ENCODE measurements at regions not wholly inside any gene's neighbourhood (a gene's known extent, or its start where the extent isn't known, plus 50 kb on each side); places are given as distances from the start of the nearest gene placed in this dataset.
"Not testable (repeated sequence)": the region's sequence is repeated elsewhere in the genome, so short reads cannot be mapped to it uniquely, and the experiment has no call there.

- Histone ChIP-seq H3K4me1 (no peaks in the 10 kb centered on the region), H3K36me3 (no peaks in the 10 kb centered on the region), H3K4me3 (no peak overlapping the region), H3K27ac (no peak overlapping the region), H3K27me3 (peaks cover 0 to 9% (median 0%) of the 10 kb centered on the region in 7 donors), H3K9me3 (peaks cover 0 to 11% (median 0%) of the 10 kb centered on the region in 11 donors)
- intact Hi-C loops (cut with DNase I), result no loop called here
- DNase-seq, result no peak
- WGBS, 2 donors, result 0 to 49% methylated on average over 1 of the region's 1 CpG
- no peak for ATAC-seq
- TF ChIP-seq, protein P1, sequence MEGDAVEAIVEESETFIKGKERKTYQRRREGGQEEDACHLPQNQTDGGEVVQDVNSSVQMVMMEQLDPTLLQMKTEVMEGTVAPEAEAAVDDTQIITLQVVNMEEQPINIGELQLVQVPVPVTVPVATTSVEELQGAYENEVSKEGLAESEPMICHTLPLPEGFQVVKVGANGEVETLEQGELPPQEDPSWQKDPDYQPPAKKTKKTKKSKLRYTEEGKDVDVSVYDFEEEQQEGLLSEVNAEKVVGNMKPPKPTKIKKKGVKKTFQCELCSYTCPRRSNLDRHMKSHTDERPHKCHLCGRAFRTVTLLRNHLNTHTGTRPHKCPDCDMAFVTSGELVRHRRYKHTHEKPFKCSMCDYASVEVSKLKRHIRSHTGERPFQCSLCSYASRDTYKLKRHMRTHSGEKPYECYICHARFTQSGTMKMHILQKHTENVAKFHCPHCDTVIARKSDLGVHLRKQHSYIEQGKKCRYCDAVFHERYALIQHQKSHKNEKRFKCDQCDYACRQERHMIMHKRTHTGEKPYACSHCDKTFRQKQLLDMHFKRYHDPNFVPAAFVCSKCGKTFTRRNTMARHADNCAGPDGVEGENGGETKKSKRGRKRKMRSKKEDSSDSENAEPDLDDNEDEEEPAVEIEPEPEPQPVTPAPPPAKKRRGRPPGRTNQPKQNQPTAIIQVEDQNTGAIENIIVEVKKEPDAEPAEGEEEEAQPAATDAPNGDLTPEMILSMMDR (IDR thresholded peaks at IDR 0.05), result no peak
Observed at GRCh38 chr5:92835712-92836111, 745.3 kb downstream of the NR2F1-AS1 start.

DNA sequence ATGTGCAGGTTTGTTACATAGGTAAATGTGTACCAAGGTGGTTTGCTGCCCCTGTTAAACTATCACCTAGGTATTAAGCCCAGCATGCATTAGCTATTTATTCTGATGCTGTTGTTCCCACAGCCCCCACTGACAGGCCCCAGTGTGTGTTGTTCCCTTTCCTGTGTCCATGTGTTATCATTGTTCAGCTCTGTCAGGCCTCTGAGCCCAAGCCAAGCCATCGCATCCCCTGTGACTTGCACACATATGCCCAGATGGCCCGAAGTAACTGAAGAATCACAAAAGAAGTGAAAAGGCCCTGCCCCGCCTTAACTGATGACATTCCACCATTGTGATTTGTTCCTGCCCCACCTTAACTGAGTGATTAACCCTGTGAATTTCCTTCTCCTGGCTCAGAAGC lies 757.5 kb downstream of the NR2F1-AS1 start:
- H3K4me1 ChIP-seq; H3K9me3 ChIP-seq; H3K4me3 ChIP-seq; ATAC-seq; H3K36me3 ChIP-seq; H3K27me3 ChIP-seq; DNase-seq; H3K27ac ChIP-seq; intact Hi-C loops (cut with DNase I): not testable (repeated sequence)
- WGBS, 2 donors, result 71 to 81% methylated on average over 3 of the region's 3 CpGs

- Histone ChIP-seq H3K27ac (no peak overlapping the region), H3K36me3 (no peaks in the 10 kb centered on the region), H3K4me3 (no peak overlapping the region), H3K4me1 (no peaks in the 10 kb centered on the region), H3K9me3 (peaks cover 0 to 3% (median 0%) of the 10 kb centered on the region in 11 donors), H3K27me3 (no peaks in the 10 kb centered on the region)
- TF ChIP-seq, protein P1 (IDR thresholded peaks at IDR 0.05), result no peak
- 81 to 85% methylated on average over 9 of the region's 9 CpGs for WGBS, 2 donors
- intact Hi-C loops (cut with DNase I), result no loop called here
- DNase-seq (no peak), ATAC-seq (no peak)
Observed at GRCh38 chr5:92822183-92822582, 758.8 kb downstream of the NR2F1-AS1 start.

DNA sequence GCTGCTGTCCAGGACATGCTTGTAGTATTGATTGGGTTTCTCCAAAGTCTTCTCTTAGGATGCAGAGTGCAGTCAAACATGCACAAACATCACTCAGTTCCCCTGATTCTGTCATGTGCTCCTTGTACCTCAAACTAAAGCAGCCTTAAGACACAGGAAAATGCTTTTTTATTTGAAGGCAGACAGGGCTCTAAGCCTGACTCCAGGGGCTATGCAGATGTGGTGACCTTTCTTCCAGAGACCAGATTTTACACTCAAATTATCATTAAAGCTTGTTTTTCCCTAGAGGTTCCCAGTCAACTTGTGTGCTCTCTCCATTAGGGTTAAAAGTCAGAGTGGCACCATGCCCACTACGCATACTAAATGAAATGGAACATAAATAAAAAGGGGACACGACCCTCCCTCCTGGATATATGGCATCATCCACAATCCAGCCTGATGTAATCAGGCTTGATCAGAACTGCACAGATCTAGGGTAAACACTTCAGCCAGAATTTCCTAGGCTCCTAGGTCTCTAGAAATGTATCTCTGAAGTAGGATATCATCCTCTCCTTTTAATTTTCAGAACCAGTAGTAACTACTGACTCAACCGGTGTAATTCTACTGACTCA lies 771.1 kb downstream of the NR2F1-AS1 start:
- TF ChIP-seq, protein P1 (IDR thresholded peaks at IDR 0.05), result no peak
- WGBS, 2 donors, result 75 to 87% methylated on average over 3 of the region's 3 CpGs
- ATAC-seq, result no peak
- intact Hi-C loops (cut with DNase I), result no loop called here
- no peak for DNase-seq
- Histone ChIP-seq H3K4me3 (no peak overlapping the region), H3K4me1 (no peaks in the 10 kb centered on the region), H3K36me3 (no peaks in the 10 kb centered on the region), H3K9me3 (no peaks in the 10 kb centered on the region), H3K27ac (no peak overlapping the region), H3K27me3 (no peaks in the 10 kb centered on the region)

GRCh38 chr5:92808474-92808873 lies 772.5 kb downstream of the NR2F1-AS1 start:
- no peaks in the 10 kb centered on the region for H3K4me1 ChIP-seq
- no peaks in the 10 kb centered on the region for H3K27me3 ChIP-seq
- TF ChIP-seq, protein P1 (IDR thresholded peaks at IDR 0.05), result no peak
- no peak overlapping the region for H3K27ac ChIP-seq
- DNase-seq, result no peak
- no peak overlapping the region for H3K4me3 ChIP-seq
- ATAC-seq, result no peak
- H3K36me3 ChIP-seq, result no peaks in the 10 kb centered on the region
- intact Hi-C loops (cut with DNase I), result no loop called here
- WGBS, 2 donors, result 81 to 93% methylated on average over 1 of the region's 1 CpG
- H3K9me3 ChIP-seq, result no peaks in the 10 kb centered on the region

All from heart right ventricle (tissue), 16 donors.